ENCODE measurements at regions not wholly inside any gene's neighbourhood (a gene's known extent, or its start where the extent isn't known, plus 50 kb on each side); places are given as distances from the start of the nearest gene placed in this dataset.

GRCh38 chr10:3016016-3016415, 51.3 kb upstream of the PFKP start:
- DNase-seq = no peak

GRCh38 chr10:3014968-3015367, 52.4 kb upstream of the PFKP start:
- peak; percentile 61 for DNase-seq

DNA sequence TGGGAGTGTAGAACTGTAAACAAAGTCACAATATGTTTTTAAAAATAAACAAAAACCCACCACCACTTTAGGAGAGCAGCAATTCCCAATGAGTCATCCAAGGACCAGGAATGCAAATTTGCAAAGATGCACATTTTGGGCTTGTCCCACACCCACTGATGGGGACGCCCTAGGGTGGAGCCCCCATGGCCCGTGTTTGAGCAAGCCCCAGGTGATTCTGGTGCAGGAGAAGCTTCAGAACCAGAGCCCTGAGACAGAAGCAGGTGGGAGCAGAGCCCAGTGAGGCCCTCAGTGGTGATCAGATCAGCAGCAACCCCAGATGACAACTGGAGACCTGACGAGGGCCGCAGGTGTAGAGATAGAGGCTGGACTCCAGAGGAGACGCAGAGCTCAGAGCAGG, 55.1 kb upstream of the PFKP start:
- no peak for DNase-seq

DNA sequence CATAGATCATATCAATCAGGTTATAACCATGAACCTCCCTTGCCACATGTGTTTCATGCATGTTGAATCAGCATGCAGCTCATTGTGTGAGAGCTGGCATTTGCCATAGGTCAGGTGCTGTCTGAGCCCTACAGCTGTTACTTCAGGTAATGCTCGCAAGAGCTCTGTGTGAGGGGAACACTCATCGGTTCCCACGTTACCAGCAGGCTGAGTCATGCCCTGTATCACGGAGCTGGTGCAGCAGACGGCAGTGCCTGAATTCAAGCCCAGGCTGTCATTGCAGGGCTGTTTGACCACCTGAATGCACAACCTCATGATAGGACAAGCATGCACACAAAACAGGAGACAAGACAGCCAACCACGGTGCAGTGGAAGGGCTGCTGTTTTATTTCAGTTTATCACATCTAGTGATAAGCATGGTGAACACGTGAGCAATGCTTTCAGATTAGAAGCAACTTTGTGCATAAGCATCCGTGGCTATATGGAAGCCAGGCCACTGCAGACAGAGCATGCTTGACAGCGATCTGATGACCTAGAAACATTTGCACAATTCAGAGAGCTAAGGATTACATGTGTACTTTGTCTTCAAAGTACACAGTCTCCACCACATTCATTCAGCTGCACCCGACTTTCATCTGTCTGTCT, 56.4 kb upstream of the PFKP start:
- no peak for DNase-seq

DNA sequence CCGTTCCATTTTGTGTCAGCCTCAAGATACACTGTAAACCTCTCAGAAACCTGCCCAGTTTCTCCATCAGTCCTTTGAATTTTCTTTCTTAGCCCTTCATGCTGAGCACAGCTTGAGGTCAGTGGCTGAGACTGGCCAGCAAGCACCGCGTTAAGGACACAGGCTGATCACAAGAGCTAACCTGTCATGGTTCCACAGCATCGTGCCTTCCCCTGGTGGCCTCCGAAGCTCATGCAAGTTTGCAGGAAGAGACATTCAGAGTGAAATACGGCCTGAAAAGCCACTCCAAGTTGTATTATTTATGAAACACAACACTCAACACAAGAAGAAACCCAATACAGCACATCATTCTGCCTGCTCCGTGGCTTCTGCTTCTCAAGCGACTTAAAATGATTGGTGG, 57.0 kb upstream of the PFKP start:
- no peak for DNase-seq

DNA sequence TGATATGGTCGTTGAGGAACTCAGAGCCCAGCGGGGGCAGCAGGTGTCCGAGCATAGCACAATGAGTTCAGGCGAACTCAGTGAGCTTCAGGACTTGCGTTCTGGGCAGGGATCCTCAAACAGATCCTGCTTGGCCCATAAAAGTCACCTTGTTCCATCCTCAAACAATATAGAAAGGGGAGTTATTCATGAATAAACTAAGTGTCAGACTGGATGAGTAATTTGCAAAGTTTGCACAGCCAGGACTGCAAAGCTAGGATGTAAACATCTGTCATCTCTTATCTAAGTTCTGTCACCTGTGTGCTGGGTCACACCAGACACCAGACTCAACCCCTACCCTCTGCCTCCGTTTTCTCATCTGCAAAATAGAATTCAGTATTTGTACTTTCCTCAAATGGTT, 58.0 kb upstream of the PFKP start:
- no peak for DNase-seq

- DNase-seq = no peak
These were observed 58.7 kb upstream of the PFKP start for GRCh38 chr10:3008518-3009195.

DNA sequence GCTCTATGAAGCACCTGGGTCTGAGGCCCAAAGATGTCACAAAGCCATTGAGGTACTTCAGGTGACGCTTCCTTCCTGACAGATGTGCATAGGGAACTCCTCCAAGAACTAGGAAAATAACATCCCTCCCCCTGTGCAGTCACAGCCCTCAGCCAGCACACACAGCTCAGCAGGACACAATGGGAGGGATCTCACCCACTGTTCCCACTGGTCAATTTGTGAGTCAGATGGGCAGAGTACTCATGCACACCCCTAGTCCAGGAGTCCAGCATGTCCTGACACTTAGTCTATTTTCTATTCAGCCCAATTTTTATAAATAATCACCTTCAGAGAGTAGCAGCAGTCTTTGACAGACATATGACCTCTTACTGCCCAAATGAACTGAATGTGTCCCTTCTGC, 60.7 kb upstream of the PFKP start:
- DNase-seq = no peak

DNA sequence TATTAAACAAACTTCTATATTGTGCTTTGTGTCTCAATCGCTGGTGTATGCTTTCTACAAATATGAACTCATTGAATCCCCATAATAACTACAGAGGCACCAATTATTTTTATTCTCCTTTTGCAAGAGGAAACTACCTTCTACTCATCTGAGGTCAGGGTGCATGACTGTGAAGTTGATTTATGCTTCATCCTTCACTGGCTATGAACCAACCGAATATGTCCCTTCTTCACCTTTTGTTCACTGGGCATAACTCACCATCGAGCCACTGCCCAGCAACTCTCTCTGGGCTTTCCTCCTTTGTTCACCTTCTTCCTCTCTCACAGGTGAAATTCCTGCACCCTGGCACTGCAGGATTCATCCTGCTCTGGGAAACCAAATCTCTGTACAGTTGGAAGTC, 61.3 kb upstream of the PFKP start:
- no peak for DNase-seq

DNA sequence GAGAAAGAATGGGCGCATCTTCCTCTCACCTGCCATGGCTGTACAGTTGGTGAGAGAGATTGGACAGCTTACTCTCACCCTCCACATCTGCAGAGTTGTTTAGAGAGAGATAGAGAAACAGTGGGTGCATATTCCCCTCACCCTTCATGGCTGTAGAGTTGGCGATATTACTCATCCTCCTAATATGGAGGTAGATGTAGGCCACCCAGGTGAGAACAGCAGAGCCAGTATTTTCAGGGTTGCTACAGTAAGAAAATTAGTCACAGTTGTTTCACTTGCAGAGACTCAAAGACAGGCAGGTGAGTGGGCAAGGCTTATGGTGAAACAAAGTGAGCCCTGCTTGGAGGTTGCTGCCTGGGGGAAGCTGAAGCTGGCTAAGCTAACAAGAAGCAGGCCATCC, 65.0 kb upstream of the PFKP start:
- no peak for DNase-seq

DNA sequence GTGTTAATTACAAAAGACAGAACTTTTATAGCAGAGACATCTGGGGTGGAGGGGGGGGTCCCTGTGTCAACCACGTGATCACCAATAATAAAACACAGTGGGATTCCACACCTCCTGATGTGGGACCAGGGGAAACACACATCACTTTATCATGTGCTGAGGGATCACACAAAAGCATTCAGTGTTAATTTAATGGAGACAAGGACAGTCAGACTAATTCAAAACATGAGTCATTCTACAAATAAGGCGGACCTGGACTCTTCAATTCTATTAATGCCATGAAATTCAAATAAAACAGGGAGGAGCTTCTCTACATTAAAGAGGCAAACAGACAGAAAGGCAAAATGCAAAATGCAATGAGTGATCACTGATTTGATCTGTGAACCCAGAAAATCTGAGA, 67.3 kb upstream of the PFKP start:
- DNase-seq = no peak

GRCh38 chr10:2994221-2994961, 73.0 kb upstream of the PFKP start:
- no peak for DNase-seq

- DNase-seq = no peak
These were observed 73.7 kb upstream of the PFKP start for GRCh38 chr10:2993636-2994035.

DNA sequence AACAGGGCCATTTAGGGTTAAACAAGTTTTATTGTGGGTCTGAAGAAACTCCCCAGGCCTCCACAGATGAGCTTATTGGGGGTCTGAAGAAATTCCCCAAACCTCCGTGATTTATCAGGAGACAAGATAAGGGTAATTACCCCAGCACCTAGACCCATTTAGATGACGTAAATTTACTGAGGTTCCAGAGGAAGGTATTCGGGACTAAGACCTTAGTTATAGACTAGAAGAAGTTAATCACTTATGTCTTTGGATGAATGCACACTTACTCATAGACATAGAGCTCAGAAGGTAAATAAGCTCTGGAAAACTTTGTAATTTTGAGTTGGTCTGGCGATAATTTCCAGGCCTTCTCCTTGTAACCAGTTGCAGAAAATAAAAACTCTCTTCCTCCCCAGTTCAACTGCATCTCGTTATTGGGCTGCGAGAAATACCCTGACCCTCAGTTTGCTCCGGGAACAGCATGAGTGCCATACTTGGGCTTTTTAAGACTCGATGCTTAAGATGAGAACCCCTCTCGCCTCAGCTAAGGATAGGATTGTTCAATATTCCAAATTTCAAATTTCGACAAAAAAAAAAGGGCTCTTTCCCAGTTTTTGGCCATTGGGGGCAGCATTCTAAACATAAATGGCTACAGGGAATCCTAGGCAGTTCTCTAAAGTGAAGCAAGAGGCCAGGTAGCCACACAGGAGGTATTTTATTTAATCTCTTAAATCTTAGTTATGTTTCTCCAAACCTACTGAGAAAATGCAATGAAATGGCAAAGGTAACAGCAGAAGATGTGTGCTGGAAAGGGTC, 74.7 kb upstream of the PFKP start:
- no peak for DNase-seq

GRCh38 chr10:2990764-2991163, 76.6 kb upstream of the PFKP start:
- DNase-seq = no peak

DNA sequence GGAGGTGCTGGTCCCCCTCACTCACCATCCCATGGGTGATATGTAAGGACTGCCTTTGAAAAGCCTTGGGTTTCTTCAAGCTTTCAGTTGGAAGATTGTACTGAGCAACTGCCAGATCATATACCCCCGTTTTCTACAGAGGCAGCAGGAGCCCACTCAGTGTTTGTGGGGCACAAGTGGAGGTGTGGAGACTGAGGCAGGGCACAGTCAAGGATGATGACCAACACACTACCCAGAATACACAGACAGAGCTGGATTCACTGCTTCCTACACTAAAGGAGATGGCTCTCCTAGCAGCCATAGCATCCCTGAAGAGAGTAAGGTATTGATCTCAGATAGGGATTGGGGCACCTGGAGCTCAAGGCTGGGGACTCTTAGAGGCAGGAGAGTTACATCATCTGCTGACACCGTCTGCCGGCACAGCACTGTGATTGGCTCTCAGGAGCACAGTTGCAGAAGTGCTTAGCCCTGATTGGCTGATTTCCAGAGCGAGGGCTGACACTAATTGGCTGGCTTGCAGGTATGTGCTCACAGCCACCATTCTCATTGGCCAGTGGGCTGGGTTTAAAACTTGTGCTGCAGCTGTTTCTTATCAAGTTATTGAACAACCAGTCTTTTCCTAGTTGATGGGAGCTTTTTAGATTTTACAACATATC, 77.9 kb upstream of the PFKP start:
- DNase-seq = no peak

GRCh38 chr10:2987185-2987768, 80.1 kb upstream of the PFKP start:
- DNase-seq = no peak

DNA sequence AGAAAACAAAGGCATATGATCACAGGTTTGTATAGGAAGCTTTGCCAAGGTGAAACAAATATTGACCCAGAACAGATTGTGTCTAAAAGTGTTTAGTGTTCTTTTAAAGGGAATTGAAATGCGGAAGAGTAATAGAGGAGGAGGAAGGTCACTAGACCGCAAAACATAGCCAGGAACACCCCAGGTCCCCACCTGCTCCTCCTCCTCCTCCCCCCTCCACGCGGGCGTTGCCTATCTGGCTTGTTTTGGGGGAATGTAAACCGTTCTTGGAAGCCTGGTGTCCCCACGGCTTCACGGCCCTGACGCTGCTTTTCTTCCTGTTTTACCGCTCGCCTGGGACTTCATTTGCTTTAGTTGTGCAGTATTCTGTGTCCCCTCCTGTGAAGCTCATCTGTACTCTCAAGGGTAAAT, 81.0 kb upstream of the PFKP start:
- DNase-seq = no peak

GRCh38 chr10:2985729-2986232, 81.6 kb upstream of the PFKP start:
- no peak for DNase-seq

- DNase-seq = no peak
These were observed 82.7 kb upstream of the PFKP start for GRCh38 chr10:2984682-2985081.

DNA sequence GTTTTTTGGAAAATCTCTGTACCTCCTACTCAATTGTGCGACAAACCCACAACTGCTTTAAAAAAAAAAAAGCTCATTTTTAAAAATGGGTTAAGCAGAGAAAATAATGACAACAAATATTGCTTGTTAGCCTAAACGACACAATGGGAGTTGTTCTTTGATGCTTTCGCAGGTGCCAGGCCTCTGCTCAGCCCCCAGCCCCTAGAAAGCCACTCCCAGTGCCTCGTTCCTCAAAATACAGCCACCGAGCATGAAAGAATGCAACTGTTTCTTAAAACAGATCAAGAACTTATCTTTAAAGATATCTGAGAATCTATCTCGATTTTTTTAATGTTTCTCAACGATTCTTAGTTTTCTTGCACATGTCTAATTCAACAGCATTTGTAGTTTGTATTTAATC, 85.2 kb upstream of the PFKP start:
- no peak for DNase-seq

DNA sequence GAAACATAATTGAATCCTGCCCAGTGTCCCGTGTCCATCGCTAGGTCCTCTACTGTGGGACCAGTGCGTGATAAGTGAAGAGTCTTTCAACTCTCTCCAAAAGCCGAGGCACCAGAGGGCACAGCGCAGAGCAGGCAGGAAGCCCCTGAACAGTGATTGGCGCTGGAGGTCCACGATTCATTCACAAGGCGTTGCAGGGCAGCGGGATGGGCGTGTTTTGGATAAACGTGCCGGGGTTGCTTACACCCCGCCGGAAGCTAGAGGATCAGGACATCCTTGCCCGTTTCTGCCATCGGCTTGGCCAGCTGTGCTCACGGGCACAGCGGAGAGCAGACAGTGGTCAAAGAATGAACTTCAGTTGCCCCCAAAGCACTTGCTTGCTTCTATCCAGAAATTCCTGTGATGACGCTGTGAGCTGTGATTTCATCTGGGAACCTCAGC, 86.0 kb upstream of the PFKP start:
- DNase-seq = no peak

All from hindlimb muscle (tissue), 1 donor.